ENCODE measurements at regions not wholly inside any gene's neighbourhood (a gene's known extent, or its start where the extent isn't known, plus 50 kb on each side); places are given as distances from the start of the nearest gene placed in this dataset.
"Not testable (repeated sequence)": the region's sequence is repeated elsewhere in the genome, so short reads cannot be mapped to it uniquely, and the experiment has no call there.

DNA sequence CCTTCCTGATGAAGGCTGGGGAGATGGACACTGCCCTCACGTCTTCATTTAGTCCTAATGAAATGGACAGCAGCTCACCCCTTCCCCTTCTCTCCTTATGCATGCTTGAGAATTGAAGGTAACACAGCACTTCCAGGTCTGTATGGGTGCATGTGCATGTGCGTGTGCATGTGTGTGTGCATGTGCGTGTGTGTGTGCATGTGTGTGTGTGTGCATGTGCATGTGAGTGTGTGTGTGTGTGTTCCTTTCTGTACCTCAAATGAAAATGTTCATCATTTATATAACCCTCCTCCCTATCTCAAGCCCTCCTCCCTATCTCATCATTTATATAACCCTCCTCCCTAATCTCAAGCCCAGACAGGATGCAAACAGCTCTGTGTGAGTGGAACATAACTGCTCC lies 444.8 kb downstream of the MAT2B start:
- no peaks in the 10 kb centered on the region for H3K9me2 ChIP-seq (ENCODE audit: low read depth, low read length)
- H4K20me1 ChIP-seq (ENCODE audit: insufficient read depth, low read length): no peaks in the 10 kb centered on the region
- no peaks in the 10 kb centered on the region for H3K79me2 ChIP-seq (ENCODE audit: insufficient read depth, low read length)
- TF ChIP-seq EZH2 (IDR thresholded peaks at IDR 0.05; ENCODE audit: borderline replicate concordance, low read length) (no peak), CTCF (IDR thresholded peaks at IDR 0.05; ENCODE audit: low read length) (no peak)
- no peaks in the 10 kb centered on the region for H3K4me1 ChIP-seq (ENCODE audit: insufficient read depth, low read length, severe bottlenecking)
- H3K36me3 ChIP-seq (ENCODE audit: insufficient read depth, low read length): no peaks in the 10 kb centered on the region
- no peaks in the 10 kb centered on the region for H3F3A ChIP-seq (ENCODE audit: insufficient read depth, low read length)
- no peak overlapping the region for H3K4me3 ChIP-seq (ENCODE audit: low read depth, low read length, poor library complexity, severe bottlenecking)
- H3K27me3 ChIP-seq (ENCODE audit: insufficient read depth, low read length): no peaks in the 10 kb centered on the region
- H2AFZ ChIP-seq (ENCODE audit: low read length): no peak overlapping the region
- H3K9me3 ChIP-seq (ENCODE audit: low read length): no peaks in the 10 kb centered on the region
- no peak overlapping the region for H3K9ac ChIP-seq (ENCODE audit: low read length)
- no peak overlapping the region for H3K4me2 ChIP-seq (ENCODE audit: low read length)
- H3K27ac ChIP-seq (ENCODE audit: low read depth, low read length, poor library complexity, severe bottlenecking): no peak overlapping the region

DNA sequence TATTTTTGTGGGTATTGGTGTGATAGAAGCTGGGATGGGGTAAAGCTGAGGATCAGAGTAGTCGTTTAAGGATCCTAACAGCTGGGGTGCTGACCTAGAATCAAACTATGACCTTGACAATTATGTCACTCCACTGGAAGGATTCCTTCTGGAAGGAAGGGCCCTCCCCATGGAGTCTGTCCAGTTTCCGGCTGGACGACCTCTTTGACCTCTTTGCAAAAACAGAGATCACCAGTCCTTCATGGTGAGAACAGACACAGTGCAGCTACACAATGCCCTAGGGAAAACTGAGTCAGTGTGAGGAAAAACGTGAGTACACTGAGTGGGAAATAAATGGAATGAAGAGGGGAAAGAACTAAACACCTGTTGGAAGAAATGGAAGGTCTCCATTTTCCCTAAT lies 445.6 kb downstream of the MAT2B start:
- no peaks in the 10 kb centered on the region for H3K4me1 ChIP-seq (ENCODE audit: insufficient read depth, low read length, severe bottlenecking)
- TF ChIP-seq CTCF (IDR thresholded peaks at IDR 0.05; ENCODE audit: low read length): no peak
- TF ChIP-seq EZH2 (IDR thresholded peaks at IDR 0.05; ENCODE audit: borderline replicate concordance, low read length): no peak
- H3K27me3 ChIP-seq (ENCODE audit: insufficient read depth, low read length): no peaks in the 10 kb centered on the region
- H3F3A ChIP-seq (ENCODE audit: insufficient read depth, low read length): no peaks in the 10 kb centered on the region
- no peaks in the 10 kb centered on the region for H3K79me2 ChIP-seq (ENCODE audit: insufficient read depth, low read length)
- H3K9me3 ChIP-seq (ENCODE audit: low read length): no peaks in the 10 kb centered on the region
- H3K36me3 ChIP-seq (ENCODE audit: insufficient read depth, low read length): no peaks in the 10 kb centered on the region
- no peak overlapping the region for H3K9ac ChIP-seq (ENCODE audit: low read length)
- no peak overlapping the region for H3K27ac ChIP-seq (ENCODE audit: low read depth, low read length, poor library complexity, severe bottlenecking)
- no peak overlapping the region for H2AFZ ChIP-seq (ENCODE audit: low read length)
- no peaks in the 10 kb centered on the region for H3K9me2 ChIP-seq (ENCODE audit: low read depth, low read length)
- H4K20me1 ChIP-seq (ENCODE audit: insufficient read depth, low read length): no peaks in the 10 kb centered on the region
- H3K4me2 ChIP-seq (ENCODE audit: low read length): no peak overlapping the region
- no peak overlapping the region for H3K4me3 ChIP-seq (ENCODE audit: low read depth, low read length, poor library complexity, severe bottlenecking)

GRCh38 chr5:163953901-163954300 lies 448.5 kb downstream of the MAT2B start:
- Histone ChIP-seq H3K27ac (ENCODE audit: low read depth, low read length, poor library complexity, severe bottlenecking) (no peak overlapping the region), H3K4me3 (ENCODE audit: low read depth, low read length, poor library complexity, severe bottlenecking) (no peak overlapping the region), H3K9ac (ENCODE audit: low read length) (no peak overlapping the region), H4K20me1 (ENCODE audit: insufficient read depth, low read length) (no peaks in the 10 kb centered on the region), H3K36me3 (ENCODE audit: insufficient read depth, low read length) (no peaks in the 10 kb centered on the region), H3K4me1 (ENCODE audit: insufficient read depth, low read length, severe bottlenecking) (no peaks in the 10 kb centered on the region), H3K79me2 (ENCODE audit: insufficient read depth, low read length) (no peaks in the 10 kb centered on the region), H3K4me2 (ENCODE audit: low read length) (no peak overlapping the region), H3F3A (ENCODE audit: insufficient read depth, low read length) (no peaks in the 10 kb centered on the region), H3K27me3 (ENCODE audit: insufficient read depth, low read length) (no peaks in the 10 kb centered on the region), H2AFZ (ENCODE audit: low read length) (no peak overlapping the region), H3K9me2 (ENCODE audit: low read depth, low read length) (no peaks in the 10 kb centered on the region), H3K9me3 (ENCODE audit: low read length) (no peaks in the 10 kb centered on the region)
- no peak for TF ChIP-seq CTCF (IDR thresholded peaks at IDR 0.05; ENCODE audit: low read length)
- TF ChIP-seq EZH2 (IDR thresholded peaks at IDR 0.05; ENCODE audit: borderline replicate concordance, low read length): no peak

DNA sequence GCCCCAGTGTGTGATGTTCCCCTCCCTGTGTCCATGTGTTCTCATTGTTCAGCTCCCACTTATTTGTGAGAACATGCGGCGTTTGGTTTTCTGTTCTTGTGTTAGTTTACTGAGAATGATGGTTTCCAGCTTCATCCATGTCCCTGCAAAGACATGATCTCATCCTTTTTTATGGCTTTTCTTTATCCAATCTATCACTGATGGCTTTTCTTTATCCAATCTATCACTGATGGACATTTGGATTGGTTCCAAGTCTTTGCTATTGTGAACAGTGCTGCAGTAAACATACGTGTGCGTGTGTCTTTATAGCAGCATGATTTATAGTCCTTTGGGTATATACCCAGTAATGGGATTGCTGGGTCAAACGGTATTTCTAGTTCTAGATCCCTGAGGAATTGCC lies 455.8 kb downstream of the MAT2B start:
- not testable (repeated sequence) for H3K27ac ChIP-seq (ENCODE audit: low read depth, low read length, poor library complexity, severe bottlenecking); H3K36me3 ChIP-seq (ENCODE audit: insufficient read depth, low read length); H3K27me3 ChIP-seq (ENCODE audit: insufficient read depth, low read length); H3K79me2 ChIP-seq (ENCODE audit: insufficient read depth, low read length); H4K20me1 ChIP-seq (ENCODE audit: insufficient read depth, low read length); H3K9me3 ChIP-seq (ENCODE audit: low read length); H3K4me2 ChIP-seq (ENCODE audit: low read length); H3K9ac ChIP-seq (ENCODE audit: low read length); H3K4me3 ChIP-seq (ENCODE audit: low read depth, low read length, poor library complexity, severe bottlenecking); H2AFZ ChIP-seq (ENCODE audit: low read length); H3K4me1 ChIP-seq (ENCODE audit: insufficient read depth, low read length, severe bottlenecking); H3K9me2 ChIP-seq (ENCODE audit: low read depth, low read length); H3F3A ChIP-seq (ENCODE audit: insufficient read depth, low read length)
